ENCODE measurements at regions not wholly inside any gene's neighbourhood (a gene's known extent, or its start where the extent isn't known, plus 50 kb on each side); places are given as distances from the start of the nearest gene placed in this dataset.

GRCh38 chr2:238571661-238572372 lies 145.1 kb downstream of the ASB1 start:
- TF ChIP-seq, protein P1, sequence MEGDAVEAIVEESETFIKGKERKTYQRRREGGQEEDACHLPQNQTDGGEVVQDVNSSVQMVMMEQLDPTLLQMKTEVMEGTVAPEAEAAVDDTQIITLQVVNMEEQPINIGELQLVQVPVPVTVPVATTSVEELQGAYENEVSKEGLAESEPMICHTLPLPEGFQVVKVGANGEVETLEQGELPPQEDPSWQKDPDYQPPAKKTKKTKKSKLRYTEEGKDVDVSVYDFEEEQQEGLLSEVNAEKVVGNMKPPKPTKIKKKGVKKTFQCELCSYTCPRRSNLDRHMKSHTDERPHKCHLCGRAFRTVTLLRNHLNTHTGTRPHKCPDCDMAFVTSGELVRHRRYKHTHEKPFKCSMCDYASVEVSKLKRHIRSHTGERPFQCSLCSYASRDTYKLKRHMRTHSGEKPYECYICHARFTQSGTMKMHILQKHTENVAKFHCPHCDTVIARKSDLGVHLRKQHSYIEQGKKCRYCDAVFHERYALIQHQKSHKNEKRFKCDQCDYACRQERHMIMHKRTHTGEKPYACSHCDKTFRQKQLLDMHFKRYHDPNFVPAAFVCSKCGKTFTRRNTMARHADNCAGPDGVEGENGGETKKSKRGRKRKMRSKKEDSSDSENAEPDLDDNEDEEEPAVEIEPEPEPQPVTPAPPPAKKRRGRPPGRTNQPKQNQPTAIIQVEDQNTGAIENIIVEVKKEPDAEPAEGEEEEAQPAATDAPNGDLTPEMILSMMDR (IDR thresholded peaks at IDR 0.05; ENCODE audit: insufficient read depth, low read length): no peak
- TF ChIP-seq, protein P2, sequence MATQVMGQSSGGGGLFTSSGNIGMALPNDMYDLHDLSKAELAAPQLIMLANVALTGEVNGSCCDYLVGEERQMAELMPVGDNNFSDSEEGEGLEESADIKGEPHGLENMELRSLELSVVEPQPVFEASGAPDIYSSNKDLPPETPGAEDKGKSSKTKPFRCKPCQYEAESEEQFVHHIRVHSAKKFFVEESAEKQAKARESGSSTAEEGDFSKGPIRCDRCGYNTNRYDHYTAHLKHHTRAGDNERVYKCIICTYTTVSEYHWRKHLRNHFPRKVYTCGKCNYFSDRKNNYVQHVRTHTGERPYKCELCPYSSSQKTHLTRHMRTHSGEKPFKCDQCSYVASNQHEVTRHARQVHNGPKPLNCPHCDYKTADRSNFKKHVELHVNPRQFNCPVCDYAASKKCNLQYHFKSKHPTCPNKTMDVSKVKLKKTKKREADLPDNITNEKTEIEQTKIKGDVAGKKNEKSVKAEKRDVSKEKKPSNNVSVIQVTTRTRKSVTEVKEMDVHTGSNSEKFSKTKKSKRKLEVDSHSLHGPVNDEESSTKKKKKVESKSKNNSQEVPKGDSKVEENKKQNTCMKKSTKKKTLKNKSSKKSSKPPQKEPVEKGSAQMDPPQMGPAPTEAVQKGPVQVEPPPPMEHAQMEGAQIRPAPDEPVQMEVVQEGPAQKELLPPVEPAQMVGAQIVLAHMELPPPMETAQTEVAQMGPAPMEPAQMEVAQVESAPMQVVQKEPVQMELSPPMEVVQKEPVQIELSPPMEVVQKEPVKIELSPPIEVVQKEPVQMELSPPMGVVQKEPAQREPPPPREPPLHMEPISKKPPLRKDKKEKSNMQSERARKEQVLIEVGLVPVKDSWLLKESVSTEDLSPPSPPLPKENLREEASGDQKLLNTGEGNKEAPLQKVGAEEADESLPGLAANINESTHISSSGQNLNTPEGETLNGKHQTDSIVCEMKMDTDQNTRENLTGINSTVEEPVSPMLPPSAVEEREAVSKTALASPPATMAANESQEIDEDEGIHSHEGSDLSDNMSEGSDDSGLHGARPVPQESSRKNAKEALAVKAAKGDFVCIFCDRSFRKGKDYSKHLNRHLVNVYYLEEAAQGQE (IDR thresholded peaks at IDR 0.05; ENCODE audit: insufficient replicate concordance, low read depth): no peak
- no peak for TF ChIP-seq POLR2AphosphoS5 (IDR thresholded peaks at IDR 0.05; ENCODE audit: low read depth)
- no peak for TF ChIP-seq GABPA (IDR thresholded peaks at IDR 0.05; ENCODE audit: low read depth)
- no peak for TF ChIP-seq SPI1 (IDR thresholded peaks at IDR 0.05; ENCODE audit: borderline replicate concordance, low read depth)

Data from HL-60 (cell line).